Sciatic nerve (tissue), 2 donors: ENCODE measurements at regions not wholly inside any gene's neighbourhood (a gene's known extent, or its start where the extent isn't known, plus 50 kb on each side); places are given as distances from the start of the nearest gene placed in this dataset.

Experiments used
- ATAC-seq: fragments of 200-7000 bp; cut with Tn5 transposase; one replicate; pipeline ENCODE4 v1.9.1; 2020; ENCODE audit warnings: mild to moderate bottlenecking, moderate library complexity
- DNase-seq: peaks from one replicate; pipeline ENCODE4 v3.0.0-alpha.2; 2020; ENCODE audit warnings: low spot score
- intact Hi-C: fragments of 100-400 bp; cut with DNase I; formaldehyde crosslinking; loops from one replicate; pipeline ENCODE4 v1.14.2; 2022
- donor health status: DM: no; HTN: no; CAD: no.
- donor health status: DM: no; HTN: no; CAD: no.

- DNase-seq (no peak), ATAC-seq (no peak)
- intact Hi-C loops = no loop called here
Measured at GRCh38 chr12:60014436-60014835, 418.6 kb downstream of the SLC16A7 start.

GRCh38 chr12:60020068-60020467, 424.2 kb downstream of the SLC16A7 start:
- DNase-seq (no peak), ATAC-seq (no peak)
- intact Hi-C loops = loop anchor here (5.0 kb wide), 1 partner anchor 568 kb away; no protein-coding TSS in a partner anchor

GRCh38 chr12:60021235-60021634, 425.4 kb downstream of the SLC16A7 start:
- intact Hi-C loops = loop anchor here (5.0 kb wide), 1 partner anchor 569 kb away; no protein-coding TSS in a partner anchor
- DNase-seq (no peak), ATAC-seq (no peak)

- no peak for ATAC-seq
- DNase-seq = no peak
- intact Hi-C loops = no loop called here
Measured at GRCh38 chr12:60027266-60027665, 431.4 kb downstream of the SLC16A7 start.

GRCh38 chr12:60034147-60034546, 438.3 kb downstream of the SLC16A7 start:
- ATAC-seq (no peak), DNase-seq (no peak)
- intact Hi-C loops = no loop called here

GRCh38 chr12:60035835-60036234, 440.0 kb downstream of the SLC16A7 start:
- DNase-seq (no peak), ATAC-seq (no peak)
- intact Hi-C loops = no loop called here

- intact Hi-C loops = no loop called here
- ATAC-seq (no peak), DNase-seq (no peak)
Measured at GRCh38 chr12:60042835-60043234, 447.0 kb downstream of the SLC16A7 start.

- no peak for ATAC-seq
- intact Hi-C loops = no loop called here
Measured at GRCh38 chr12:60043236-60043635, 447.4 kb downstream of the SLC16A7 start.

GRCh38 chr12:60052483-60052882, 456.7 kb downstream of the SLC16A7 start:
- ATAC-seq (no peak), DNase-seq (no peak)

More at GRCh38 chr12:60043236-60043635, 447.4 kb downstream of the SLC16A7 start:
- no peak for DNase-seq

GRCh38 chr12:60059180-60059579, 463.4 kb downstream of the SLC16A7 start:
- intact Hi-C loops = no loop called here
- DNase-seq (no peak), ATAC-seq (no peak)

More at GRCh38 chr12:60052483-60052882, 456.7 kb downstream of the SLC16A7 start:
- intact Hi-C loops = no loop called here

- intact Hi-C loops = no loop called here
- DNase-seq = no peak
- ATAC-seq = no peak
Measured at GRCh38 chr12:60066655-60067054, 470.8 kb downstream of the SLC16A7 start.

- intact Hi-C loops = no loop called here
- DNase-seq (no peak), ATAC-seq (no peak)
Measured at GRCh38 chr12:60070552-60070951, 474.7 kb downstream of the SLC16A7 start.

- intact Hi-C loops = no loop called here
- DNase-seq (no peak), ATAC-seq (no peak)
Measured at GRCh38 chr12:60071759-60072191, 475.9 kb downstream of the SLC16A7 start.

GRCh38 chr12:60072911-60073310, 477.1 kb downstream of the SLC16A7 start:
- ATAC-seq (no peak), DNase-seq (no peak)
- intact Hi-C loops = no loop called here

GRCh38 chr12:60075091-60075490, 479.3 kb downstream of the SLC16A7 start:
- DNase-seq (no peak), ATAC-seq (no peak)
- intact Hi-C loops = no loop called here

GRCh38 chr12:60078026-60078425, 482.2 kb downstream of the SLC16A7 start:
- no peak for DNase-seq

GRCh38 chr12:60093428-60093827, 497.6 kb downstream of the SLC16A7 start:
- DNase-seq (no peak), ATAC-seq (no peak)
- intact Hi-C loops = no loop called here

More at GRCh38 chr12:60078026-60078425, 482.2 kb downstream of the SLC16A7 start:
- ATAC-seq = no peak
- intact Hi-C loops = no loop called here

- intact Hi-C loops = no loop called here
- DNase-seq (no peak), ATAC-seq (no peak)
Measured at GRCh38 chr12:60094436-60094835, 498.6 kb downstream of the SLC16A7 start.

GRCh38 chr12:60096727-60097126, 500.9 kb downstream of the SLC16A7 start:
- no peak for DNase-seq
- intact Hi-C loops = no loop called here
- ATAC-seq = no peak

- no peak for DNase-seq
- intact Hi-C loops = no loop called here
Measured at GRCh38 chr12:60100160-60100559, 504.3 kb downstream of the SLC16A7 start.

GRCh38 chr12:60100852-60101251, 505.0 kb downstream of the SLC16A7 start:
- no peak for ATAC-seq
- no peak for DNase-seq
- intact Hi-C loops = no loop called here

More at GRCh38 chr12:60100160-60100559, 504.3 kb downstream of the SLC16A7 start:
- ATAC-seq = no peak
